SH-SY5Y (cell line): ENCODE measurements at regions not wholly inside any gene's neighbourhood (a gene's known extent, or its start where the extent isn't known, plus 50 kb on each side); places are given as distances from the start of the nearest gene placed in this dataset.

Source experiments
- GATA2 ChIP-seq: IDR thresholded peaks from 2 replicates; pipeline ENCODE4 v1.6.1; 2011; ENCODE audit warnings: mild to moderate bottlenecking, low read depth, low read length
- GATA3 ChIP-seq: IDR thresholded peaks from 2 replicates; pipeline ENCODE4 v1.6.1; 2011; ENCODE audit warnings: low read depth, mild to moderate bottlenecking, low read length, moderate library complexity

DNA sequence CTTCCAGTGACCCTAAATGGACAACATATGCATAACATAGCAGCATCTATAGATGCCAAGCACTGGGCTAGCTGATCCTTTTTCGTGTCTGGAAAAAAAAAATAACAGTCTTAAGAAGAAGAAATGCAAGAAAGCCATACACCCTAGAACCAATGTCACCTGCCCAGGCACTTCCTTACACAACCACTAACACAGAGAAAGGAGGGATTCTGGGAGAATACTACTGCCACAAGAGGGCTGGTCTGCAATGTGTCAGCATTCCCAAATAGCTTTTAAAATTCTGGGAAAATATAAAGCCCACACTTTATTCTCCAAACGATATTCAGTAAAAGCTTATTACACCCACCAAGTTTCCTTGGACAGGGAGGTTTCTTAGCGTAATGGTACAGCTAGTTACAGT lies 271.2 kb downstream of the TBL1XR1 start:
- TF ChIP-seq GATA3 (no peak), GATA2 (no peak)

- TF ChIP-seq GATA2 (no peak), GATA3 (no peak)
Measured at GRCh38 chr3:176920766-176921160, 276.5 kb downstream of the TBL1XR1 start.

DNA sequence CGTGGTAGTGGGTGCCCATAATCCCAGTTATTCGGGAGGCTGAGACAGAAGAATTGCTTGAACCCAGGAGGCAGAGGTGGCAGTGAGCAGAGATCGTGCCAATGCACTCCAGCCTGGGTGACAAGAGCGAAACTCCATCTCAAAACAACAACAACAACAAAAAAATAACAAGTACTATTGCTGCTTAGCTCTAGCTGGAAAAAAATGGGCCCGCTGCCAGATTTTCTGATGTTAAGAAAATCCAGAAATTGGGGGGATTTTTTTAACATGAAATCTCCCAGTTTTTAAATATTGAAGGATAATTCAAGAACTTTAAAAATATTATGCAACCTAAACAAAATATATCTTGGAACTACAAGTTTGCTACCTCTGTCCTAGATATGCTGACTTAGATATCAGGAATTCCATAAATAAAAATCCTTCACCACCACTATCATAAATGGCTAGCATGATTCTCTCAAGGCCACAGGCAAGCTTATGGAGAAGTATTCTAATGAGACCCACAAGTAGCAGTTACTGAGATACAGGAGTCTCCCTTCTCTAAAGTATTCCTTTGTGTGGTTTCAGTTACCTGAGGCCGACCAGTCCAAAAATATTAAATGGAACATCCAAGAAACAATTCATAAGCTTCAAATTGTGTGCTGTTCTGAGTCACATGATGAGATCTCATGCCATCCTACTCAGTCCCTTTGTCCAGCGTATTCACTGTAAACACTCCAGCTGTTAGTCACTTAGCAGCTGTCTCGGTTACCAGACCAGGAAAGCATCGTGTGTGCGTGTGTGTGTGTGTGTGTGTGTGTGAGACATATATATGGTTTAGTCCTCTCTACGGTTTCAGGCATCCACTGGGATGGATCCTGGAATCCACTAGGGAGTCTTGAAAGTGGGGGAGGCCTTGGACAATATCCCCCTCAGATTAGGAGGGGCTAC lies 277.2 kb downstream of the TBL1XR1 start:
- TF ChIP-seq GATA2 (no peak), GATA3 (no peak)

- TF ChIP-seq GATA3 (no peak), GATA2 (no peak)
Measured at GRCh38 chr3:176916777-176917176, 280.5 kb downstream of the TBL1XR1 start.

GRCh38 chr3:176914764-176915163 lies 282.5 kb downstream of the TBL1XR1 start:
- TF ChIP-seq GATA3 (no peak), GATA2 (no peak)

GRCh38 chr3:176911579-176911978 lies 285.7 kb downstream of the TBL1XR1 start:
- no peak for TF ChIP-seq GATA3
- TF ChIP-seq GATA2, result no peak

DNA sequence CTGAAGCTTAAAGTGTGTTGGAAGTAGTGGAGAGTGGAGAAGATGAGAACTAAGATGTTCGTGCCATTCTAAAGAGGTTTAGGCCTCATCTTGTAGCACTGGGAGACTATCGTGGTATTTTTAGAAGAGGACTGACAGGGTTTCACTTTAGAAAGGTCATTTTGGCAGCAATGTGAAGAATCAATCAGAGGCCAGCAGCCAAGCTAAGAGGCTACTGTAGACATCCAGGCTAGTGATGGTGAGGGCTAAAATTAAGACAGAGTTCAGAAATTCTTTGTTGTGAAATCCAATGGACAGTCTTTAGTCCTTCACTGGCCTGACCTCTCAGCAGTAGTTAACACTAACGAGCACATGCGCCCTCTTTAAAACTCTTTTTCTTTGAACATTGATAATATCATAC lies 288.2 kb downstream of the TBL1XR1 start:
- TF ChIP-seq GATA3 (no peak), GATA2 (no peak)

DNA sequence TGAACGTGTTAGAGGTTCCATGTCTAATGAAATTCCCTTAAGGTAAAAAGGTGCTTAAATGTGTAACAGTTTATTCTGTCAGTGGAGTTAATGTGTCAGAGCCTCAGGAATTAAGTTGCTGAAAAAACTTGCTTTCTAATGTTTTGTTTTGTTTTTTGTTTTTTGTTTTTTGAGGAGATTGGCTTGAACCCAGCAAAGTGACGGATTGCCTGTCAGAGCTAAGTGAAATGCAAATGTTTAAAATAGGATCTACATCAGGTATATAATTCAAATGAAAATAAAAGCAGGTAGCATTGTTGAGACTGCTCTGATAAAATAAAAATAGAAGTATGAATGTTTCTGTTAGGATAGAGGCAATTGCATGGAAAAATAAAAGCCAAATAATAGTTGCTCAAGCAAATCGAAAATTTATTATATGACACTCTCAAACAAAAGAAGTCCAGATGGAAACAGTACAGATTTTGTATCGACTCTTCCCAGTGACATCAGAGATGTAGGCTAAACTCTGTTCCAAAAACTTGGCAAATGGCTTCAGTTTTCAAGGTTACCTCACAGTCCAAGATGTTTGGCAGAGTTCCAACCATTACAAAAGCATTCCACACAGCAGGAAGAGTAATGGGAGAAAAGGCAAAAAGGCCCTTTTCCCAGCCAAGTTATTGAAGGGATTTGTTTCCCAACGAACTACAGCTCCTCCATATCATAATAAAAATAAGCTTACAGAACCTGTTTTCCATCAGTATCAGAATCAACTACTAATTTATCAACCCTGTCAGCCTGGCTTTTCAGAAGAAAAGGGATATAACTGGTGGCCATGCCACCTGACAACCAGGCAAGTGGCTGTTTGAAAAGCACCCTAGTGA lies 291.0 kb downstream of the TBL1XR1 start:
- TF ChIP-seq GATA3 (no peak), GATA2 (no peak)

DNA sequence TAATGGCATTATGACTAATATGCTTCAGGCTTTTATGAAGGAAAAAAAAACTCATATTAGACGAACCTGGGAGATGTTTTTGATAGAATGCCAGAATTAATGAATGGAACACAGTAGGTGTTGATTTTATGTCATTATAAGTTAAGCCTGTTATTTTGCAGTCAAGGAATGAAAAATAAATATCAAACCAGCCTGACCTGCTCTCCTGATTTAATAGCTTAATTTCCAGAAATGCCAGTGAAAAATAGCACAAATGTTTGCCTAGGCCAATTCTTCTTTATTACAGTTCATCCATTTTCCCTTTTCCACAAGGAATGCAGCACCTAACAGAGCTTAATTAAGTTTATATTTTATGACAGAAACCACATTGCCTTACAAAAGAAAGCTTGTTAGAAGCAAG lies 292.0 kb downstream of the TBL1XR1 start:
- TF ChIP-seq GATA2 (no peak), GATA3 (no peak)

DNA sequence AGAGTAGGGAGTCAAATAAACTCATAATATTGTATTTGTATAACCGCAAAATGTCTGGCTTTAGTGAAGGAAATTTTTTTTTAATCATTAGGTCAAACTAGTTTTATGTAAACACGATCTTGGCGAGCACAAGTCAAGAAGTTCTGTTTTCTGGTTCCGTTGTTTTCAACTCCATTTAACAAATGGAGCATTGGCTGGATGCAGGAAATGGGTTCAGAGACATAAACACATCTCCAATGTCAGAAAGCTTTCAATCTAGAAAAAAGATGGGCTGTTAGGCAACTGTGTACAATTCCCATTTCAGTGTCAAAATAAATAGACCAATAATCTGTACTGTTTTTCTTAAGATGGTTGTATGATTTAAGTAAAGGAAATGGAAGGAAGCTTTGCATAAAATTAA lies 292.8 kb downstream of the TBL1XR1 start:
- TF ChIP-seq GATA2 (no peak), GATA3 (no peak)

DNA sequence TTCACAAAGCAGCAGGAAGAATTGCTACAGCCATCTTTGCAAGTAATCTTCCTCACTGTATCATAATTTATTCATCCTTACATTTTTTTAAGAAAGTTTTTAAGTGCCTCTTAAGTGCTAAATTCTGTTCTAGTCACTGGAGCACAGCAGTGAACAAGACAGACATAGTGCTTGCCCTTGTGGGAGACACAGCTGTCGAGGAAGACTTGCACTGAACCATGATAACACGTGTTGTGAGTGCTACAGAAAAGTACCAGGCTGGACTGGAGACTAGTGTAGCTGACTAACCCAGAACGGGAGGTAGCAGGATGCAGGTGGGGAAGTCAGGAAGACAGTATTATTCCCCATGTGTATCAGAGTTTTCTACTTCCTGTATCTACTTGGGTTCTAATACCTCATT lies 300.6 kb downstream of the TBL1XR1 start:
- TF ChIP-seq GATA2, result no peak

DNA sequence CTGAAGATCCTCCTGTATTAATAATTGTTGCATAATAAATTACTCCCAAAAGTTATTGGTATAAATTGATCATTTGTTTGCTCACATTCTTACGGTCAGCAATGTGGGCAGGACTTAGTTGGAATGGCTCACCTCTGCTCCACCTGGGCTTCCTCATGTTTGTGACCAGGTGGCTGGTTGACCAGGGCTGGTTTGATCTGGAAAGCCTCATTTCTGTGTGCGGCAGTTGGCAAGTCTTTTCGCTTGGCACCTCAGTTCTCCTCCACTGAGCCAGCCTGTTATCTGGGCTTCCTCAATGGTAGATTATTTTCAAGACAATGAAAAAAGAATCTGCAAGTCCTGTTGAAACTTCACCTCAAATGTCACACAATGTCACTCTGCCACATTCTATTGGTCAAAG lies 301.1 kb downstream of the TBL1XR1 start:
- TF ChIP-seq GATA2, result no peak

GRCh38 chr3:176879710-176880109 lies 317.6 kb downstream of the TBL1XR1 start:
- no peak for TF ChIP-seq GATA2
- no peak for TF ChIP-seq GATA3

GRCh38 chr3:176873261-176873660 lies 324.0 kb downstream of the TBL1XR1 start:
- no peak for TF ChIP-seq GATA3
- no peak for TF ChIP-seq GATA2

DNA sequence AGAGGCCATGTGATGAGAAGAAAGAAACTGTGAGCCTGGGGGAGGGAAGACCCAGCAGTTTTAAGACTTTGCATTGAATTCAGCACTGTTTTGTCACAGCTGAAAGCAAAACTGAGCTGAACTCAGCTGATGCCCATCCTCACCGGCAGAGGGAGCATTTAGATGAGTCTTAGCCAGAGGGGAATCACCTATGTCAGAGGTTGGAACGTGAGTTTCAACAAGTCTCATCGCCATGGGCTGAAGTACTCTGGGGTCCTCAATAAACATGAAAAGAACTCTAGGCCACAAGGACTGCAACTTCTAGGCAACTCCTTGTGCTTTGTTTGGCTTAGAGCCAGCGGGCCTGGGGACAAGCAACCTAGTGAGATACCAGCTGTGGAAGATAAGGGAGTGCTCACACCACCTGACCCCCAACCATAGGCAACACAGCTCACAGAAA lies 324.5 kb downstream of the TBL1XR1 start:
- TF ChIP-seq GATA2 (no peak), GATA3 (no peak)
